Ovary (tissue), 3 donors: ENCODE measurements at regions not wholly inside any gene's neighbourhood (a gene's known extent, or its start where the extent isn't known, plus 50 kb on each side); places are given as distances from the start of the nearest gene placed in this dataset.

Experiments used
- CTCF ChIP-seq, 3 donors: fragments of 450-650 bp in 2 of 3; fragments of 200-600 bp in 1 of 3; IDR thresholded peaks; one replicate each; pipeline versions ENCODE4 v1.5.1 to v1.8.0; 2016 to 2022; ENCODE audit warnings: antibody characterized with exemption in 3 of 3, mild to moderate bottlenecking in 1 of 3
- EP300 ChIP-seq: sonication (generic); formaldehyde crosslinking; IDR thresholded peaks from one replicate; pipeline ENCODE4 v1.6.1; 2017; ENCODE audit warnings: antibody characterized with exemption
- POLR2A ChIP-seq: fragments of 450-650 bp; IDR thresholded peaks from one replicate; pipeline ENCODE4 v1.6.1; 2017; ENCODE audit warnings: antibody characterized with exemption, mild to moderate bottlenecking, moderate library complexity
- donor health status: DM: no; HTN: no; CAD: no.

- no peak for TF ChIP-seq POLR2A
- no peak for TF ChIP-seq CTCF (IDR thresholded peaks at IDR 0.05)
- TF ChIP-seq EP300, result no peak
Observed at GRCh38 chr2:187702157-187702556, 147.9 kb upstream of the TFPI start.
